H1 (cell line): ENCODE measurements at regions not wholly inside any gene's neighbourhood (a gene's known extent, or its start where the extent isn't known, plus 50 kb on each side); places are given as distances from the start of the nearest gene placed in this dataset.

ENCODE experiments used
- CTCF ChIA-PET: fragments of 300-600 bp; sonication (Branson Sonifier 250); formaldehyde crosslinking; loops from one replicate; lab custom pipeline; 2021; ENCODE audit not compliant: partially characterized antibody; lab: Charles Lee
- POLR2A ChIA-PET: fragments of 300-600 bp; sonication (Branson Sonifier 250); formaldehyde crosslinking; loops from one replicate; lab custom pipeline; 2021; ENCODE audit warnings: inconsistent platforms; ENCODE audit not compliant: partially characterized antibody; lab: Charles Lee
- DNase-seq, 2 experiments: peaks; one replicate each; pipeline versions ENCODE4 v3.0.0 to v3.0.0-alpha.2; 2010 to 2022; ENCODE audit warnings: low spot score in 2 of 2, low read depth in 1 of 2, mixed read lengths in 1 of 2
- FAIRE-seq: peaks from 2 replicates; lab custom pipeline; 2011; peaks lifted over from hg19 to GRCh38; lab: Jason Lieb, UNC
- H2AFZ ChIP-seq: 2 replicates; pipeline ENCODE4 v1.8.1; 2012; ENCODE audit warnings: low read length, inconsistent platforms
- H2AK5ac ChIP-seq: 2 replicates; pipeline ENCODE4 v1.6.1; 2013; ENCODE audit warnings: low read depth, low read length
- H2BK120ac ChIP-seq: replicated peaks from 2 replicates; pipeline ENCODE3; 2013; ENCODE audit warnings: low read depth, low read length, inconsistent platforms
- H2BK12ac ChIP-seq: 2 replicates; pipeline ENCODE4 v1.6.1; 2013; ENCODE audit warnings: low read depth, low read length
- H2BK15ac ChIP-seq: 2 replicates; pipeline ENCODE4 v1.6.1; 2013; ENCODE audit warnings: low read length
- H2BK20ac ChIP-seq: 2 replicates; pipeline ENCODE4 v1.6.1; 2013; ENCODE audit warnings: low read length
- H2BK5ac ChIP-seq: 2 replicates; pipeline ENCODE4 v1.6.1; 2013; ENCODE audit warnings: low read depth, low read length
- H3K14ac ChIP-seq: 2 replicates; pipeline ENCODE4 v1.6.1; 2013; ENCODE audit warnings: inconsistent platforms; ENCODE audit not compliant: insufficient read length
- H3K18ac ChIP-seq: 2 replicates; pipeline ENCODE4 v1.6.1; 2013; ENCODE audit warnings: low read length; ENCODE audit errors: extremely low read depth
- H3K23ac ChIP-seq: 2 replicates; pipeline ENCODE4 v1.6.1; 2013; ENCODE audit warnings: inconsistent platforms; ENCODE audit not compliant: insufficient read length
- H3K23me2 ChIP-seq: 2 replicates; pipeline ENCODE4 v1.6.1; 2013; ENCODE audit warnings: low read depth, low read length
- H3K27ac ChIP-seq: 2 replicates; pipeline ENCODE4 v1.6.1; 2011; ENCODE audit warnings: low read depth, low read length, inconsistent platforms
- H3K27me3 ChIP-seq, 4 experiments: replicated peaks in 1 of 4; 1 replicate in 1 of 4; 2 replicates in 3 of 4; pipeline versions ENCODE4 v1.6.1 to v1.8.1; 2011 to 2013; ENCODE audit warnings: low read length in 3 of 4, mild to moderate bottlenecking in 3 of 4, inconsistent platforms in 2 of 4, mixed read lengths in 2 of 4, moderate library complexity in 1 of 4; ENCODE audit not compliant: control insufficient read depth in 3 of 4, insufficient read depth in 3 of 4; ENCODE audit errors: extremely low read depth in 1 of 4
- H3K36me3 ChIP-seq, 4 experiments: 2 replicates each; pipeline versions ENCODE4 v1.6.1 to v1.8.1; 2011 to 2013; ENCODE audit warnings: mild to moderate bottlenecking in 4 of 4, low read length in 3 of 4, moderate library complexity in 2 of 4, control low read depth in 1 of 4, inconsistent platforms in 1 of 4; ENCODE audit not compliant: insufficient read depth in 4 of 4, control insufficient read depth in 2 of 4
- H3K4ac ChIP-seq: replicated peaks from 2 replicates; pipeline ENCODE3; 2013; ENCODE audit warnings: low read length, low read depth, mixed read lengths, inconsistent platforms; ENCODE audit not compliant: insufficient read length
- H3K4me1 ChIP-seq, 4 experiments: replicated peaks in 1 of 4; 1 replicate in 1 of 4; 2 replicates in 3 of 4; pipeline versions ENCODE4 v1.6.1 to v1.8.1; 2011 to 2013; ENCODE audit warnings: low read length in 3 of 4, inconsistent platforms in 2 of 4, mixed read lengths in 1 of 4; ENCODE audit not compliant: insufficient read depth in 4 of 4, control insufficient read depth in 3 of 4
- H3K4me2 ChIP-seq, 2 experiments: 2 replicates each; pipeline versions ENCODE4 v1.6.1 to v1.8.1; 2011 to 2013; ENCODE audit warnings: low read depth in 2 of 2, low read length in 2 of 2, control low read depth in 1 of 2, inconsistent platforms in 1 of 2, mild to moderate bottlenecking in 1 of 2; ENCODE audit not compliant: insufficient read depth in 1 of 2
- H3K4me3 ChIP-seq, 4 experiments: fragments of 200-600, 300-600 bp in 1 of 4; sonication (generic), shearing (Covaris generic), sonication (Bioruptor Twin) in 1 of 4; 2 replicates each; pipeline versions ENCODE4 v1.5.1 to v1.8.1; 2011 to 2016; ENCODE audit warnings: low read length in 4 of 4, low read depth in 3 of 4, control low read depth in 2 of 4, inconsistent platforms in 2 of 4, mild to moderate bottlenecking in 2 of 4, mixed read lengths in 1 of 4, moderate library complexity in 1 of 4; ENCODE audit not compliant: insufficient read depth in 2 of 4; ENCODE audit errors: extremely low read depth in 1 of 4
- H3K56ac ChIP-seq: replicated peaks from 2 replicates; pipeline ENCODE3; 2013; ENCODE audit warnings: low read depth, mild to moderate bottlenecking, mixed read lengths, low read length, inconsistent platforms; ENCODE audit not compliant: insufficient read length
- H3K79me1 ChIP-seq: 2 replicates; pipeline ENCODE4 v1.6.1; 2013; ENCODE audit warnings: low read depth, low read length, control low read depth
- H3K79me2 ChIP-seq, 2 experiments: 2 replicates each; pipeline versions ENCODE4 v1.6.1 to v1.8.1; 2012 to 2013; ENCODE audit warnings: low read length in 2 of 2, mild to moderate bottlenecking in 2 of 2, inconsistent platforms in 1 of 2; ENCODE audit not compliant: insufficient read depth in 2 of 2, control insufficient read depth in 1 of 2
- H3K9ac ChIP-seq, 4 experiments: replicated peaks in 1 of 4; 1 replicate in 1 of 4; 2 replicates in 3 of 4; pipeline versions ENCODE4 v1.6.1 to v1.8.1; 2011 to 2013; ENCODE audit warnings: low read depth in 3 of 4, low read length in 3 of 4, control low read depth in 2 of 4, mild to moderate bottlenecking in 2 of 4, moderate library complexity in 2 of 4, inconsistent platforms in 1 of 4; ENCODE audit errors: extremely low read depth in 1 of 4
- H3K9me3 ChIP-seq, 2 experiments: 2 replicates each; pipeline versions ENCODE4 v1.6.1 to v1.8.1; 2012 to 2013; ENCODE audit warnings: mild to moderate bottlenecking in 2 of 2, moderate library complexity in 2 of 2, control low read depth in 1 of 2, inconsistent platforms in 1 of 2, low read depth in 1 of 2, low read length in 1 of 2, mixed read lengths in 1 of 2; ENCODE audit not compliant: insufficient read depth in 2 of 2
- H4K20me1 ChIP-seq, 2 experiments: replicated peaks in 1 of 2; 2 replicates each; pipeline versions ENCODE3 to v1.8.1; 2011 to 2013; ENCODE audit warnings: inconsistent platforms in 2 of 2, low read length in 2 of 2, mild to moderate bottlenecking in 1 of 2; ENCODE audit not compliant: insufficient read depth in 2 of 2, control insufficient read depth in 1 of 2
- H4K5ac ChIP-seq: 2 replicates; pipeline ENCODE4 v1.6.1; 2013; ENCODE audit warnings: low read length, low read depth, mixed read lengths, inconsistent platforms; ENCODE audit not compliant: insufficient read length
- H4K8ac ChIP-seq: 2 replicates; pipeline ENCODE4 v1.8.0; 2013; ENCODE audit warnings: mild to moderate bottlenecking, moderate library complexity, low read length, inconsistent platforms; ENCODE audit not compliant: insufficient read depth; ENCODE audit errors: extremely low read depth
- H4K91ac ChIP-seq: replicated peaks from 2 replicates; pipeline ENCODE3; 2013; ENCODE audit warnings: low read length, mixed read lengths, inconsistent platforms; ENCODE audit not compliant: insufficient read length
- ASH2L ChIP-seq: fragments of 200-600, 300-600 bp; sonication (generic); IDR thresholded peaks from one replicate; pipeline ENCODE4 v1.7.1; 2017; ENCODE audit warnings: low read length
- BACH1 ChIP-seq: IDR thresholded peaks from 2 replicates; pipeline ENCODE4 v1.6.1; 2012; ENCODE audit warnings: low read length, improper control_type of control experiment
- BRCA1 ChIP-seq: IDR thresholded peaks from 2 replicates; pipeline ENCODE4 v1.6.1; 2012; ENCODE audit warnings: low read depth, low read length, improper control_type of control experiment
- CEBPB ChIP-seq: IDR thresholded peaks from 2 replicates; pipeline ENCODE4 v1.6.1; 2012; ENCODE audit warnings: low read depth, low read length
- EGR1 ChIP-seq: IDR thresholded peaks from 2 replicates; pipeline ENCODE4 v1.6.1; 2011; ENCODE audit warnings: low read depth, low read length, borderline replicate concordance
- GABPA ChIP-seq: IDR thresholded peaks from 2 replicates; pipeline ENCODE4 v1.6.1; 2011; ENCODE audit warnings: mild to moderate bottlenecking, low read length, moderate library complexity, borderline replicate concordance; ENCODE audit not compliant: insufficient read depth
- KDM4A ChIP-seq: IDR thresholded peaks from one replicate; pipeline ENCODE4 v1.7.1; 2012; ENCODE audit warnings: low read depth, mild to moderate bottlenecking, moderate library complexity, low read length, inconsistent platforms; ENCODE audit not compliant: severe bottlenecking
- RAD21 ChIP-seq, 2 experiments: IDR thresholded peaks in 1 of 2; conservative IDR thresholded peaks in 1 of 2; 2 replicates each; pipeline ENCODE4 v1.6.1; 2011; ENCODE audit warnings: low read depth in 2 of 2, low read length in 2 of 2, improper control_type of control experiment in 1 of 2, inconsistent platforms in 1 of 2, mild to moderate bottlenecking in 1 of 2, moderate library complexity in 1 of 2
- SP2 ChIP-seq: IDR thresholded peaks from 2 replicates; pipeline ENCODE4 v1.6.1; 2012; ENCODE audit warnings: mild to moderate bottlenecking, low read length, inconsistent platforms
- SRF ChIP-seq: IDR thresholded peaks from 2 replicates; pipeline ENCODE4 v1.6.1; 2011; ENCODE audit warnings: mild to moderate bottlenecking, low read depth, low read length, moderate library complexity
- TAF7 ChIP-seq: optimal IDR thresholded peaks from 2 replicates; pipeline ENCODE3; 2011; ENCODE audit warnings: low read depth, mild to moderate bottlenecking, inconsistent platforms, low read length, moderate library complexity, borderline replicate concordance
- TCF12 ChIP-seq: IDR thresholded peaks from 2 replicates; pipeline ENCODE4 v1.6.1; 2011; ENCODE audit warnings: low read depth, mild to moderate bottlenecking, low read length
- ZNF274 ChIP-seq: IDR thresholded peaks from 2 replicates; pipeline ENCODE4 v1.7.0; 2012; ENCODE audit warnings: low read length, borderline replicate concordance; ENCODE audit errors: extremely low read depth
- WGBS, 2 experiments: shearing (Covaris generic) in 1 of 2; methylation state at CpG; one replicate each; pipeline versions ENCODE4 v1.1.6 to v1.1.7; 2013 to 2015; ENCODE audit warnings: low lambda C conversion rate in 2 of 2, mixed read lengths in 2 of 2, inconsistent platforms in 1 of 2, low coverage in 1 of 2, missing lambda C conversion rate in 1 of 2; ENCODE audit not compliant: insufficient replicate concordance in 2 of 2, insufficient coverage in 1 of 2, insufficient read length in 1 of 2; ENCODE audit errors: extremely low coverage in 1 of 2, missing lambda C conversion rate in 1 of 2; 5-methylcytosine and 5-hydroxymethylcytosine counted together

DNA sequence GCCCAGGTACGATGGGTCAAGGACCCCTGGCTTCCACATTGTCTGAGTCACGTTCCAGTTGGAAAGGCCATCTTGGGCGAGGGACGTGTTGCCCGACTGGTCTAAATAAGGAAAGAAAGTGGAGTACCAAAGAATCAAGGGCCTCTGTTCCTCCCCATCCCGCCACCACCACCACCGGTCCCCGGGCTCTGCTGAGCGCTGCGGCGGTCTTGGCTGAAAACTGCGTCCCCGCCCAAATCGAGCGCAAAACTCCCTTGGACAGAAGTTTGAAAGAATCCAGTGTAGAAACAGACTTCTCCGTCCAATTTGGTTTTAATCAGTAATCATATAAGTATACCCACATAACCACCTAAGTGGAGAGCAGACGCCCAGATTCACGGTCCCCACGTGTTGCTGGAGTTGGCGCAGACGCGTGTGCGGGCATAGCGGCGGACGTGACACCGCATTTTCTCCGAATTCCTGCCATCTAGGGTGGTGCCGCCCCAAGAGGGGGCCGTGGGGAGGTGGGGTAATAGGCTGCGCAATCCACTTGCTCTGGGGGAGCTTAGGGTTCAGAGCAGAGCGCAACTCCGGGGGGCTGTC lies 243.8 kb upstream of the TOPAZ1 start:
- WGBS, 2 experiments = 4% methylated on average over 33 of the region's 33 CpGs; no CpG with 5 or more reads in 1 of the 2 experiments
- TF ChIP-seq ZNF274 = no peak
- TF ChIP-seq CEBPB = no peak
- no peak for TF ChIP-seq TCF12
- TF ChIP-seq SP2 = no peak
- TF ChIP-seq BRCA1 = no peak
- no peak for TF ChIP-seq RAD21 (IDR thresholded peaks at IDR 0.05 in 1 of 2, conservative IDR thresholded peaks at IDR 0.05 in 1 of 2; ENCODE audit: low read depth in 2 of 2, low read length in 2 of 2)
- TF ChIP-seq GABPA = no peak
- no peak for TF ChIP-seq SRF
- no peak for TF ChIP-seq TAF7
- TF ChIP-seq KDM4A = peak; percentile 35
- TF ChIP-seq BACH1 = peak; percentile 69; the same call in 1 of the 2 replicates
- peak; percentile 17 for TF ChIP-seq ASH2L
- no peak for TF ChIP-seq EGR1

More for the DNA sequence above, 243.8 kb upstream of the TOPAZ1 start:
- H2AFZ ChIP-seq = peak overlapping the region; percentile 28; the same call in 1 of the 2 replicates
- no peak overlapping the region for H2BK120ac ChIP-seq
- H3K9ac ChIP-seq = no peak overlapping the region
- 0 out of 2 replicates have a peak overlapping the region, but pooled peaks have one; percentile 48 for H2BK20ac ChIP-seq
- H4K91ac ChIP-seq = peak overlapping the region; percentile 8
- ChIA-PET CTCF (interaction anchor here (0.9 kb wide), 2 partner anchors 118 to 142 kb away, joined by 3 read pairs; no protein-coding TSS in a partner anchor), POLR2A (interaction anchor here (0.7 to 2.4 kb wide), 5 partner anchors 21 to 844 kb away, joined by 3 to 6 read pairs (median 4); no protein-coding TSS in a partner anchor)
- H3K4me1 ChIP-seq = peaks cover 0 to 31% (median 17%) of the 10 kb centered on the region in 4 experiments; a peak in 6 of 7 replicates
- peaks cover 48% of the 10 kb centered on the region for H3K23me2 ChIP-seq
- no peaks in the 10 kb centered on the region for H3K79me2 ChIP-seq
- H3K56ac ChIP-seq = no peak overlapping the region
- peak overlapping the region; percentile 86 for H3K18ac ChIP-seq
- FAIRE-seq (no peak), DNase-seq (peak in 1 of 2 experiments; percentile 67)
- H3K27ac ChIP-seq = no peak overlapping the region
- H3K36me3 ChIP-seq = no peaks in the 10 kb centered on the region; a peak in 1 of 8 replicates
- no peaks in the 10 kb centered on the region for H3K79me1 ChIP-seq
- no peaks in the 10 kb centered on the region for H4K20me1 ChIP-seq
- H2BK5ac ChIP-seq = no peak overlapping the region
- peak overlapping the region; percentile 91 to 100 for H3K4me2 ChIP-seq
- H3K27me3 ChIP-seq = peaks cover 40 to 73% (median 67%) of the 10 kb centered on the region in 4 experiments
- H2BK15ac ChIP-seq = 0 out of 2 replicates have a peak overlapping the region, but pooled peaks have one; percentile 18
- peak overlapping the region; percentile 96; the same call in 1 of the 2 replicates for H2BK12ac ChIP-seq
- no peak overlapping the region for H3K23ac ChIP-seq
- no peak overlapping the region for H2AK5ac ChIP-seq
- peak overlapping the region; percentile 39 for H4K8ac ChIP-seq
- H3K4me3 ChIP-seq = peak overlapping the region; percentile 48 to 75 (median 65)
- H3K14ac ChIP-seq = no peak overlapping the region
- H3K4ac ChIP-seq = no peak overlapping the region
- peaks cover 0 to 2% of the 10 kb centered on the region in 2 experiments; a peak in 2 of 4 replicates for H3K9me3 ChIP-seq
- H4K5ac ChIP-seq = no peak overlapping the region
